Smooth muscle cell of the brain vasculature (primary cell): ENCODE measurements at regions not wholly inside any gene's neighbourhood (a gene's known extent, or its start where the extent isn't known, plus 50 kb on each side); places are given as distances from the start of the nearest gene placed in this dataset.

Experiments
- DNase-seq: peaks from one replicate; pipeline ENCODE4 v3.0.0-alpha.2; 2012; ENCODE audit warnings: low read depth, low spot score

GRCh38 chr9:99399474-99399873 is 177.4 kb downstream of the SEC61B start:
- DNase-seq = no peak

- DNase-seq = no peak
Observed at GRCh38 chr9:99400184-99400731, 178.2 kb downstream of the SEC61B start.

- DNase-seq = no peak
Observed at GRCh38 chr9:99401680-99402504, 179.8 kb downstream of the SEC61B start.

GRCh38 chr9:99403371-99403770 is 181.3 kb downstream of the SEC61B start:
- DNase-seq = no peak

- no peak for DNase-seq
Observed at GRCh38 chr9:99405359-99405758, 183.3 kb downstream of the SEC61B start.

GRCh38 chr9:99406939-99407338 is 184.9 kb downstream of the SEC61B start:
- no peak for DNase-seq

GRCh38 chr9:99411068-99411467 is 189.0 kb downstream of the SEC61B start:
- DNase-seq = no peak

- DNase-seq = no peak
Observed at GRCh38 chr9:99411479-99412115, 189.5 kb downstream of the SEC61B start.

- no peak for DNase-seq
Observed at GRCh38 chr9:99412606-99413005, 190.5 kb downstream of the SEC61B start.

- DNase-seq = no peak
Observed at GRCh38 chr9:99414321-99414720, 192.2 kb downstream of the SEC61B start.

GRCh38 chr9:99415606-99416005 is 193.5 kb downstream of the SEC61B start:
- no peak for DNase-seq

- DNase-seq = no peak
Observed at GRCh38 chr9:99416007-99416406, 193.9 kb downstream of the SEC61B start.

GRCh38 chr9:99419070-99419469 is 197.0 kb downstream of the SEC61B start:
- no peak for DNase-seq

- DNase-seq = no peak
Observed at GRCh38 chr9:99421369-99421768, 199.3 kb downstream of the SEC61B start.

GRCh38 chr9:99425124-99425523 is 203.0 kb downstream of the SEC61B start:
- no peak for DNase-seq

GRCh38 chr9:99425923-99426842 is 204.1 kb downstream of the SEC61B start:
- DNase-seq = no peak

- no peak for DNase-seq
Observed at GRCh38 chr9:99427260-99427659, 205.2 kb downstream of the SEC61B start.

- no peak for DNase-seq
Observed at GRCh38 chr9:99430301-99430700, 208.2 kb downstream of the SEC61B start.

GRCh38 chr9:99431103-99431502 is 209.0 kb downstream of the SEC61B start:
- DNase-seq = peak; percentile 29

- no peak for DNase-seq
Observed at GRCh38 chr9:99432075-99432474, 210.0 kb downstream of the SEC61B start.

- no peak for DNase-seq
Observed at GRCh38 chr9:99433095-99433494, 211.0 kb downstream of the SEC61B start.

GRCh38 chr9:99433555-99433954 is 211.5 kb downstream of the SEC61B start:
- DNase-seq = no peak
